GM23248 (cell line): ENCODE measurements at regions not wholly inside any gene's neighbourhood (a gene's known extent, or its start where the extent isn't known, plus 50 kb on each side); places are given as distances from the start of the nearest gene placed in this dataset.

Experiments used
- DNase-seq: peaks from one replicate; pipeline ENCODE4 v3.0.0-alpha.2; 2015
- H2AFZ ChIP-seq: fragments of 200-600 bp; sonication (generic); 2 replicates; pipeline ENCODE4 v1.6.1; 2016; ENCODE audit warnings: antibody characterized with exemption
- H3F3A ChIP-seq: fragments of 200-600 bp; sonication (generic); 2 replicates; pipeline ENCODE4 v1.6.1; 2016; ENCODE audit warnings: mild to moderate bottlenecking, antibody characterized with exemption, mixed run types; ENCODE audit not compliant: insufficient read depth
- H3K27ac ChIP-seq: fragments of 200-600 bp; sonication (generic); 2 replicates; pipeline ENCODE4 v1.5.1; 2016; ENCODE audit warnings: mild to moderate bottlenecking
- H3K27me3 ChIP-seq: fragments of 200-600 bp; sonication (generic); replicated peaks from 2 replicates; pipeline ENCODE4 v1.6.1; 2016; ENCODE audit warnings: mild to moderate bottlenecking; ENCODE audit not compliant: insufficient read depth
- H3K36me3 ChIP-seq: fragments of 200-600 bp; sonication (generic); 2 replicates; pipeline ENCODE4 v1.6.1; 2016; ENCODE audit warnings: low read depth, mild to moderate bottlenecking
- H3K4me1 ChIP-seq: fragments of 200-600 bp; sonication (generic); 2 replicates; pipeline ENCODE4 v1.6.1; 2016; ENCODE audit warnings: mild to moderate bottlenecking; ENCODE audit not compliant: insufficient read depth
- H3K4me2 ChIP-seq: fragments of 200-600 bp; sonication (generic); one replicate; pipeline ENCODE4 v1.6.1; 2016; ENCODE audit warnings: mild to moderate bottlenecking; ENCODE audit not compliant: unreplicated experiment
- H3K4me3 ChIP-seq: fragments of 200-600 bp; sonication (generic); 2 replicates; pipeline ENCODE4 v1.5.1; 2016; ENCODE audit warnings: mild to moderate bottlenecking
- H3K79me2 ChIP-seq: fragments of 200-600 bp; sonication (generic); 2 replicates; pipeline ENCODE4 v1.6.1; 2016; ENCODE audit warnings: mild to moderate bottlenecking; ENCODE audit not compliant: insufficient read depth
- H3K9ac ChIP-seq: fragments of 200-600 bp; sonication (generic); 2 replicates; pipeline ENCODE4 v1.6.1; 2016; ENCODE audit warnings: mild to moderate bottlenecking
- H3K9me2 ChIP-seq: fragments of 200-600 bp; sonication (generic); 2 replicates; pipeline ENCODE4 v1.6.1; 2016; ENCODE audit warnings: mixed run types, mild to moderate bottlenecking, moderate library complexity; ENCODE audit not compliant: insufficient read depth
- H3K9me3 ChIP-seq: fragments of 200-600 bp; sonication (generic); one replicate; pipeline ENCODE4 v1.6.1; 2017; ENCODE audit warnings: low read depth
- H4K20me1 ChIP-seq: fragments of 200-600 bp; sonication (generic); 2 replicates; pipeline ENCODE4 v1.6.0; 2016; ENCODE audit not compliant: insufficient read depth
- EZH2 ChIP-seq: fragments of 200-600 bp; sonication (generic); IDR thresholded peaks from 2 replicates; pipeline ENCODE4 v1.6.1; 2018; ENCODE audit warnings: antibody characterized with exemption, mild to moderate bottlenecking; ENCODE audit not compliant: insufficient read depth, poor library complexity, severe bottlenecking
- EZH2phosphoT487 ChIP-seq: fragments of 200-600 bp; sonication (generic); IDR thresholded peaks from 2 replicates; pipeline ENCODE4 v1.6.1; 2018; ENCODE audit warnings: antibody characterized with exemption, moderate library complexity, mild to moderate bottlenecking, low read depth; ENCODE audit not compliant: insufficient read depth
- WGBS, 2 experiments: methylation state at CpG; one replicate each; pipeline ENCODE4 v1.1.6; 2015 to 2017; ENCODE audit warnings: low lambda C conversion rate in 2 of 2, low coverage in 1 of 2; ENCODE audit errors: missing lambda C conversion rate in 2 of 2; 5-methylcytosine and 5-hydroxymethylcytosine counted together
- in situ Hi-C: fragments of 300-500 bp; cut with MboI; formaldehyde crosslinking; loops from 2 replicates; pipeline ENCODE4 v1.15.0; 2020

DNA sequence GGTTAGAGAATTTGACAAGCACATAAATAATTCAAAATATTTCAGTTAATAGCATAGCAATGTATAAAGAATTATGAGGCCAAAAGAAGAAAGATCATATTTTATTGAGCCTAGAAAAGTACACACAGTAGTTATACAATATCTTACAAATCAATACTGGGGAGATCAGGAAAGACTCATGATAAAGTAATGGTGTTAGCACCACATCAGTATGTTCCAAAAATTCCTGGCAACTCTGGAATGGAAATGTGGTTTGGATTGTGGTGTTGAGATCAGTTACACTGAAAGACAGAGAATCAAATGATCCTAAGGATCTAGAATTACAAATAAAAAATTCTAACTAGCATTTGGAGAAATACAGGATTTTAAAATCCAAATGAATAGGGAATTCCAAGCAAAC lies 420.5 kb upstream of the CNTNAP2 start:
- H3K27ac ChIP-seq: no peak overlapping the region
- no peaks in the 10 kb centered on the region for H4K20me1 ChIP-seq
- no peaks in the 10 kb centered on the region for H3K36me3 ChIP-seq
- H3K9me2 ChIP-seq: no peaks in the 10 kb centered on the region
- H3K4me1 ChIP-seq: no peaks in the 10 kb centered on the region
- no peaks in the 10 kb centered on the region for H3K27me3 ChIP-seq
- no peak overlapping the region for H3K4me3 ChIP-seq
- H3K9ac ChIP-seq: no peak overlapping the region
- no peaks in the 10 kb centered on the region for H3F3A ChIP-seq
- in situ Hi-C loops: no loop called here
- no peak overlapping the region for H3K4me2 ChIP-seq
- DNase-seq: no peak
- H3K79me2 ChIP-seq: no peaks in the 10 kb centered on the region
- H2AFZ ChIP-seq: no peak overlapping the region
- no peak for TF ChIP-seq EZH2phosphoT487
- TF ChIP-seq EZH2: no peak
- H3K9me3 ChIP-seq: no peaks in the 10 kb centered on the region

DNA sequence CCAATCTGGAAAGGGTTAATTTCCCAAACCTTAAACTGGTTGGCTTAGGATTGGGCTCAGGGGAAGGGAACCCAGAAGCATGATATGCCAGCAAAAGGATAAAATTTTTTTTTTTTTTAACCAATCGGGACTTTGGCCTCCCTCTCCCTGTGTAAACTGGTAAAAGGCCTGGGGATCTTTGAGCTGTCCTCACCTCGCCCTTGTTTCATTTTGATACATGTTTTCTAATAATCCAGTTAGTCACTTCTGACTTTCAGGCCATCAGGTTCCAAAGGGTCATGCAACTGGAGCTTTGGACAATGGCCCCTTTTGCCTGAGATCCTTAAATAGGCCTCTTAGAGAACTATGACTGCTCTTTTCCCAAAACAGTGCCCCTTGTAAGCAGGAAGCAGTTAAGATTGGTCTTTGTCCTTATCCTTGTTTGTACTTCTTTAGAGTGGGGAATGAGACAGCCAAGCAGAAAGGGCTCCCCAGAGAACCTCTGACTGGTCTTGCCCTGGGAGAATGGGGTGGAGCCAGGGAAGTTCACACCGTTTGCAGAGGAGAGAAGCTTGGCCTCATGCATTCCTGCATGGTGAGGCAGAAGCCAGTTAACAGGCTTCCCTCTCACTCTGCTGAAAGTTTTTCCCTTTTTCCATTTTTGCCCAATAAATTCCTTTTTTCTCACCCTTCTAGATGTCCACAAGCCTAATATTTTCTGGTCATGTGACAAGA lies 424.2 kb upstream of the CNTNAP2 start:
- 2 to 12% methylated on average over 3 of the region's 3 CpGs for WGBS, 2 experiments
- no peak for DNase-seq
- H2AFZ ChIP-seq: no peak overlapping the region

DNA sequence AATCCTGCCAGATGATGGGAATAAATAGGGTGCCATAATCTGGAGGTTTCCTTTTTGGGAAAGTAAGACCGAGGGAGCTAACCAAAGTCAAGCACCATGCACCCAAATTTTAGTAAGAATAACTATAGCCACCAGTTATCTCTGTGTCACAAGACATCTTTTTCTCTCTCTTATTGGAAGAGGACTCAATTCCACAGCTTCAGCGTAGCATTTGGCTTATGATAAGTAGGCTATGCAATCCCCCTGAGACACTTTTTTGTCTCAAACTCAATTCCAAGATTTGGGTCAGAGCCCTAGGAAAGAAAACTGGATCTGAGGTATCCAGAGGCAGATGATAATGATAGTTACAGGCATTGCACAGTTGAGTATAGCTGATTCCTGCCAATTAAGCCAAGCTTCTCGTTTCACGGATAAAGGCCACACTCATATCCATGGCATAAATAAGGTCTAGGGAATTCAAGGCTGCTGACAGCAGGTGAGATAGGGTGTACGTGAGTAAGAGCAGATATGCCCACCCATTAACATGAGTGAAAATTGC lies 425.2 kb upstream of the CNTNAP2 start:
- H4K20me1 ChIP-seq: no peaks in the 10 kb centered on the region
- DNase-seq: no peak
- no peaks in the 10 kb centered on the region for H3K36me3 ChIP-seq
- TF ChIP-seq EZH2phosphoT487: no peak
- TF ChIP-seq EZH2: no peak
- no peaks in the 10 kb centered on the region for H3K79me2 ChIP-seq
- H3K27ac ChIP-seq: no peak overlapping the region
- H3K4me1 ChIP-seq: no peaks in the 10 kb centered on the region
- H3K4me2 ChIP-seq: no peak overlapping the region
- H2AFZ ChIP-seq: no peak overlapping the region
- no peaks in the 10 kb centered on the region for H3K27me3 ChIP-seq
- WGBS, 2 experiments: 16 to 18% methylated on average over 5 of the region's 5 CpGs
- H3K9me2 ChIP-seq: no peaks in the 10 kb centered on the region
- no peak overlapping the region for H3K9ac ChIP-seq
- H3F3A ChIP-seq: no peaks in the 10 kb centered on the region
- H3K4me3 ChIP-seq: no peak overlapping the region
- no peaks in the 10 kb centered on the region for H3K9me3 ChIP-seq
- in situ Hi-C loops: no loop called here

More for the DNA sequence above, 424.2 kb upstream of the CNTNAP2 start:
- Histone ChIP-seq H3K27me3 (no peaks in the 10 kb centered on the region), H3K36me3 (no peaks in the 10 kb centered on the region), H3K4me2 (no peak overlapping the region), H3K9me3 (no peaks in the 10 kb centered on the region), H3K9ac (no peak overlapping the region), H4K20me1 (no peaks in the 10 kb centered on the region), H3K9me2 (no peaks in the 10 kb centered on the region), H3K79me2 (no peaks in the 10 kb centered on the region), H3K27ac (no peak overlapping the region), H3K4me3 (no peak overlapping the region), H3K4me1 (no peaks in the 10 kb centered on the region), H3F3A (no peaks in the 10 kb centered on the region)
- TF ChIP-seq EZH2 (no peak), EZH2phosphoT487 (no peak)
- in situ Hi-C loops: no loop called here

DNA sequence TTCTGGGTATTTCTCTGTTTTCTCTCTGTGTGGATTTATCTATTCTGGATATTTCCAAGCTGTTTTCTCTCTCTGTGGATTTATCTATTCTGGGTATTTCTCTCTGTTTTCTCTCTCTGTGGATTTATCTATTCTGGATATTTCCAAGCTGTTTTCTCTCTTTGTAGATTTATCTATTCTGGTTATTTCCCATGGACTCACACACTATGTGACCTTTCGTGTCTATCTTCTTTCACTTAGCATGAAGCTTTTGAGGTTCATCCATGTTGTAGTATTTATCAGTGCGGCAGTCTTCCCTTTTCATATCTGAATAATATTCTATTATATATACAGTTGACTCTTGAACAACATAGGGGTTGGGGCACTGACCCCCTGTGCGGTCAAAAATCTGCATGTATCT lies 435.0 kb upstream of the CNTNAP2 start:
- peaks cover 5% of the 10 kb centered on the region for H3K9me3 ChIP-seq
- in situ Hi-C loops: no loop called here

DNA sequence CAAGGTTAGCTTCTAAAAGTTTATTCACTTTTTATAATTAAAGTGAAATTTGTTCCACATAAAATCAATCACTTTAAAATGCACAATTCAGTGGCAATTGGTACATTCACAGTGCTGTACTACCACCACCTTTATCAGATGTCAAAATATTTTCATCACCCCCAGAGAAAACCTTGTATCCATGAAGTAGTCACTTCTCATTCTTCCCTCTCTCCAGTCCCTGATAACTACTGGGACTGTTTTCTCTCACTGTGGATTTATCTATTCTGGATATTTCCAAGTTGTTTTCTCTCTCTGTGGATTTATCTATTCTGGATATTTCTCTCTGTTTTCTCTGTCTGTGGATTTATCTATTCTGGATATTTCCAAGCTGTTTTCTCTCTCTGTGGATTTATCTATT lies 435.4 kb upstream of the CNTNAP2 start:
- TF ChIP-seq EZH2phosphoT487 (no peak), EZH2 (no peak)
- Histone ChIP-seq H3K9me2 (no peaks in the 10 kb centered on the region), H3K9ac (no peak overlapping the region), H3K4me1 (no peaks in the 10 kb centered on the region), H4K20me1 (no peaks in the 10 kb centered on the region), H3K79me2 (no peaks in the 10 kb centered on the region), H3K27ac (no peak overlapping the region), H3K36me3 (no peaks in the 10 kb centered on the region), H3K9me3 (peaks cover 5% of the 10 kb centered on the region), H3F3A (no peaks in the 10 kb centered on the region), H3K4me3 (no peak overlapping the region), H3K27me3 (no peaks in the 10 kb centered on the region), H3K4me2 (no peak overlapping the region), H2AFZ (no peak overlapping the region)
- in situ Hi-C loops: no loop called here
- no peak for DNase-seq

More for the DNA sequence above, 435.0 kb upstream of the CNTNAP2 start:
- H3K79me2 ChIP-seq: no peaks in the 10 kb centered on the region
- H3K4me1 ChIP-seq: no peaks in the 10 kb centered on the region
- no peak overlapping the region for H3K9ac ChIP-seq
- no peak overlapping the region for H3K4me3 ChIP-seq
- H3K4me2 ChIP-seq: no peak overlapping the region
- no peak for DNase-seq
- H3K27ac ChIP-seq: no peak overlapping the region
- 12 to 20% methylated on average over 3 of the region's 3 CpGs for WGBS, 2 experiments
- H3F3A ChIP-seq: no peaks in the 10 kb centered on the region
- no peaks in the 10 kb centered on the region for H4K20me1 ChIP-seq
- no peaks in the 10 kb centered on the region for H3K27me3 ChIP-seq
- H3K36me3 ChIP-seq: no peaks in the 10 kb centered on the region
- TF ChIP-seq EZH2 (no peak), EZH2phosphoT487 (no peak)
- H3K9me2 ChIP-seq: no peaks in the 10 kb centered on the region
- H2AFZ ChIP-seq: no peak overlapping the region
